ENCODE measurements at regions not wholly inside any gene's neighbourhood (a gene's known extent, or its start where the extent isn't known, plus 50 kb on each side); places are given as distances from the start of the nearest gene placed in this dataset.

DNA sequence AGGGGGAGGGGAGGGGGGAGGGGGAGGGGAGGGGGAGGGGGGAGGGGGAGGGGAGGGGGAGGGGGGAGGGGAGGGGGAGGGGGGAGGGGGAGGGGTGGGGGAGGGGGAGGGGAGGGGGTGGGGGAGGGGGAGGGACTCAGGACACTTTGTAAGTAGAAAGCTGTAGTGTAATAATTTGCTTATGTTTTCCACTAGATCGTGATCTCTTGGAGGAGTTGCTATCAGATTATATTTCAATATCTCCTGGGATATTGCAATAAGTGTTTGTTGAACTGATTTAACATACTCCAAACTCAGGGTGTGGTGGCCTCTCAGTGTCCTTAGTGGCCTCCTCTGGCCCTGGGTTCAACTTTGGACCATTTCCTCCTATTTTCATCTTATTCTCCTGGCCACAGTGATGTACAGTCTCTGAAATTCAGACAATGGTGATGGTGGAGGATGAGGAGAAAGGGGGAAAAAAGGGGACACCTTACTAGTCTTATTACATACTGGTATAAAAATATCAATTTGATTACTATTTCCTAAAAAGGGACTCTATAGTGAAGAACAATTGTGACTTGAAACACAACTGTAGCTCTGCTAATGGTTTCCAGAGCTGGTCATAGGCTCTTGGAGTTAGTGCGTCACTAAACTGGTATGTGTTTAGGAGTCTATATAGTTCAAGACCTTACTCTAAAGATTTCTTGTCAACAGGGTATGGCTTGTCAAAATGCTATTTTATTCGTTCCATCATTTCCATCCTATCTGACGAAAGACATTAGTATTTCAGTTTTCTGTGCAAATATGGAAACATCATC, 89.6 kb downstream of the DDX1 start:
- no peaks in the 10 kb centered on the region for H3K36me3 ChIP-seq (ENCODE audit: control insufficient read depth, insufficient read depth, low read length)
- peak in 1 of 2 experiments; percentile 5 for DNase-seq
- BruUV-seq (replicated peaks) = no TSS peak
- peaks cover 9% of the 10 kb centered on the region for H3K9me3 Mint-ChIP-seq (ENCODE audit: unreplicated experiment)
- H3K27ac Mint-ChIP-seq (ENCODE audit: unreplicated experiment) = no peak overlapping the region
- H3K27me3 ChIP-seq (replicated peaks; ENCODE audit: control insufficient read depth, insufficient read depth, low read length) = no peaks in the 10 kb centered on the region
- H3K9me3 ChIP-seq = peaks cover 6% of the 10 kb centered on the region
- H3K27me3 Mint-ChIP-seq (ENCODE audit: insufficient read depth, unreplicated experiment) = no peaks in the 10 kb centered on the region
- no peak overlapping the region for H3K4me3 Mint-ChIP-seq (ENCODE audit: unreplicated experiment)
- POLR2A ChIA-PET = no interaction called here
- no peak overlapping the region for H3K4me3 ChIP-seq (ENCODE audit: low read depth, low read length)
- intact Hi-C loops (cut with micrococcal nuclease; ENCODE audit: unreplicated experiment) = no loop called here
- CTCF ChIA-PET = no interaction called here
- peaks cover 13% of the 10 kb centered on the region for H3K36me3 Mint-ChIP-seq (ENCODE audit: insufficient read depth, unreplicated experiment)
- H3K4me1 ChIP-seq = no peaks in the 10 kb centered on the region
- TF ChIP-seq, protein P1, sequence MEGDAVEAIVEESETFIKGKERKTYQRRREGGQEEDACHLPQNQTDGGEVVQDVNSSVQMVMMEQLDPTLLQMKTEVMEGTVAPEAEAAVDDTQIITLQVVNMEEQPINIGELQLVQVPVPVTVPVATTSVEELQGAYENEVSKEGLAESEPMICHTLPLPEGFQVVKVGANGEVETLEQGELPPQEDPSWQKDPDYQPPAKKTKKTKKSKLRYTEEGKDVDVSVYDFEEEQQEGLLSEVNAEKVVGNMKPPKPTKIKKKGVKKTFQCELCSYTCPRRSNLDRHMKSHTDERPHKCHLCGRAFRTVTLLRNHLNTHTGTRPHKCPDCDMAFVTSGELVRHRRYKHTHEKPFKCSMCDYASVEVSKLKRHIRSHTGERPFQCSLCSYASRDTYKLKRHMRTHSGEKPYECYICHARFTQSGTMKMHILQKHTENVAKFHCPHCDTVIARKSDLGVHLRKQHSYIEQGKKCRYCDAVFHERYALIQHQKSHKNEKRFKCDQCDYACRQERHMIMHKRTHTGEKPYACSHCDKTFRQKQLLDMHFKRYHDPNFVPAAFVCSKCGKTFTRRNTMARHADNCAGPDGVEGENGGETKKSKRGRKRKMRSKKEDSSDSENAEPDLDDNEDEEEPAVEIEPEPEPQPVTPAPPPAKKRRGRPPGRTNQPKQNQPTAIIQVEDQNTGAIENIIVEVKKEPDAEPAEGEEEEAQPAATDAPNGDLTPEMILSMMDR (IDR thresholded peaks at IDR 0.05; ENCODE audit: insufficient read depth in 1 of 2, low read depth in 1 of 2, low read length in 1 of 2, severe bottlenecking in 1 of 2, unreplicated experiment in 1 of 2) = no peak
- no peaks in the 10 kb centered on the region for H3K4me1 Mint-ChIP-seq (ENCODE audit: low read depth, unreplicated experiment)

DNA sequence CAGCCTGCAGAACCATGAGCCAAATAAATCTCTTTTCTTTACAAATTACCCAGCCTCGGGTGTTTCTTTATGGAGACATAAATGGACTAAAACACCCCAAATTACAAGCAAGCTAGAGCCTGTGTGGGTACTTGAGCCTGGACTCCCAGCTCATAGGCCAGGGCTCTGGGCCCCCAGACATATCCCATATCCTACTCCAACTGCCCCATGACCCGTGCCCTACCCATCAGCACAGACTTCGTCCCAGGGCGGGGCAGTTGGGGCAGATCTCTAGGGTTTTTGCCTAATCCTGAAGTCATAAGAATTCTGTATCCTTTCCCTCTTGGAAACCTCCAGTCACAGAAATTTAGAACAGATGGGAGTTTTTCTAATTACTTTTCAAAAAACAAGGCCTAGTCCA, 90.7 kb downstream of the DDX1 start:
- H3K27me3 Mint-ChIP-seq (ENCODE audit: insufficient read depth, unreplicated experiment) = no peaks in the 10 kb centered on the region
- no peaks in the 10 kb centered on the region for H3K4me1 Mint-ChIP-seq (ENCODE audit: low read depth, unreplicated experiment)
- intact Hi-C loops (cut with micrococcal nuclease; ENCODE audit: unreplicated experiment) = no loop called here
- no TSS peak for BruUV-seq (replicated peaks)
- no peak overlapping the region for H3K27ac Mint-ChIP-seq (ENCODE audit: unreplicated experiment)
- no peak overlapping the region for H3K4me3 Mint-ChIP-seq (ENCODE audit: unreplicated experiment)
- peaks cover 6% of the 10 kb centered on the region for H3K9me3 ChIP-seq
- H3K27me3 ChIP-seq (replicated peaks; ENCODE audit: control insufficient read depth, insufficient read depth, low read length) = no peaks in the 10 kb centered on the region
- POLR2A ChIA-PET = no interaction called here
- H3K4me3 ChIP-seq (ENCODE audit: low read depth, low read length) = no peak overlapping the region
- H3K36me3 Mint-ChIP-seq (ENCODE audit: insufficient read depth, unreplicated experiment) = peaks cover 13% of the 10 kb centered on the region
- CTCF ChIA-PET = no interaction called here
- H3K36me3 ChIP-seq (ENCODE audit: control insufficient read depth, insufficient read depth, low read length) = no peaks in the 10 kb centered on the region
- H3K4me1 ChIP-seq = no peaks in the 10 kb centered on the region
- TF ChIP-seq, protein P1 (IDR thresholded peaks at IDR 0.05; ENCODE audit: insufficient read depth in 1 of 2, low read depth in 1 of 2, low read length in 1 of 2, severe bottlenecking in 1 of 2, unreplicated experiment in 1 of 2) = no peak
- no peak for DNase-seq
- peaks cover 9% of the 10 kb centered on the region for H3K9me3 Mint-ChIP-seq (ENCODE audit: unreplicated experiment)

- POLR2A ChIA-PET = no interaction called here
- Mint-ChIP-seq H3K4me1 (ENCODE audit: low read depth, unreplicated experiment) (no peaks in the 10 kb centered on the region), H3K27me3 (ENCODE audit: insufficient read depth, unreplicated experiment) (no peaks in the 10 kb centered on the region), H3K27ac (ENCODE audit: unreplicated experiment) (no peak overlapping the region), H3K9me3 (ENCODE audit: unreplicated experiment) (peaks cover 6% of the 10 kb centered on the region), H3K36me3 (ENCODE audit: insufficient read depth, unreplicated experiment) (peaks cover 6% of the 10 kb centered on the region), H3K4me3 (ENCODE audit: unreplicated experiment) (no peak overlapping the region)
- Histone ChIP-seq H3K4me3 (ENCODE audit: low read depth, low read length) (no peak overlapping the region), H3K27me3 (replicated peaks; ENCODE audit: control insufficient read depth, insufficient read depth, low read length) (no peaks in the 10 kb centered on the region), H3K36me3 (ENCODE audit: control insufficient read depth, insufficient read depth, low read length) (no peaks in the 10 kb centered on the region), H3K9me3 (peaks cover 6% of the 10 kb centered on the region), H3K4me1 (no peaks in the 10 kb centered on the region)
- TF ChIP-seq, protein P1 (IDR thresholded peaks at IDR 0.05; ENCODE audit: insufficient read depth in 1 of 2, low read depth in 1 of 2, low read length in 1 of 2, severe bottlenecking in 1 of 2, unreplicated experiment in 1 of 2) = no peak
- CTCF ChIA-PET = no interaction called here
- DNase-seq = peak in 1 of 2 experiments; percentile 14
- BruUV-seq (replicated peaks) = no TSS peak
- intact Hi-C loops (cut with micrococcal nuclease; ENCODE audit: unreplicated experiment) = no loop called here
Observed at GRCh38 chr2:15684161-15685039, 92.7 kb downstream of the DDX1 start.
